ENCODE measurements at regions not wholly inside any gene's neighbourhood (a gene's known extent, or its start where the extent isn't known, plus 50 kb on each side); places are given as distances from the start of the nearest gene placed in this dataset.

DNA sequence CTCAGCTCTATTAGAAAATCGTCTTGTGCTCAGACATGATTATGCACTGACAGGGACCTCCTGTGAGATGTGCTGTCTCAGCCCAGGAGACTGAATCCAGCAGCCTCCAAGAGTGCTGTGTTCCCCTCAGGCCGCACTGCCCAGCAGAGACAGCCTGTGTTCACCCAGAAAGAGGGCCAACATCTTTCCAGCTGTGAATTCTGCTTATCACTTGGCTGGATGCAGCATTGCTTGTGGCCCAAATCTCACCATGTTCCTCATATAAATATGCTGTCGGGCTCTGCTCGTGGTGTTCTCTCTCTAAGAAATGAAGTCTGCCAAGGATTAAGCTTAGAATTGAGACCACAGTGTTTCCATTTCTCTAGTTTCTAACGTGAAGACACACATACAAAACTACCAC lies 983.0 kb upstream of the WWC1 start:
- no peaks in the 10 kb centered on the region for H3K79me2 ChIP-seq (ENCODE audit: control insufficient read depth, insufficient read depth, low read length)
- ATAC-seq (ENCODE audit: low read depth) (no peak), DNase-seq (no peak)
- H3K36me3 ChIP-seq (replicated peaks in 1 of 2; ENCODE audit: control extremely low read depth in 1 of 2, control insufficient read depth in 1 of 2, extremely low read depth in 1 of 2, insufficient read depth in 2 of 2, low read length in 1 of 2): no peaks in the 10 kb centered on the region
- H3K4me3 ChIP-seq (ENCODE audit: control extremely low read depth in 1 of 5, extremely low read depth in 1 of 5, insufficient read depth in 1 of 5, low read depth in 2 of 5, low read length in 4 of 5): no peak overlapping the region
- 88% methylated on average over 4 of the region's 5 CpGs for WGBS (ENCODE audit: insufficient coverage)
- TF ChIP-seq CTCF (IDR thresholded peaks at IDR 0.05) (no peak), EZH2 (IDR thresholded peaks at IDR 0.05; ENCODE audit: borderline replicate concordance, insufficient read depth, low read depth, low read length, poor library complexity, severe bottlenecking) (no peak)
- no peaks in the 10 kb centered on the region for H3K27me3 ChIP-seq (replicated peaks in 1 of 4; ENCODE audit: control extremely low read depth in 1 of 4, control insufficient read depth in 3 of 4, insufficient read depth in 4 of 4, low read length in 3 of 4)
- Mint-ChIP-seq H3K4me1 (no peaks in the 10 kb centered on the region), H3K9me3 (ENCODE audit: insufficient read depth) (no peaks in the 10 kb centered on the region), H3K27ac (no peak overlapping the region), H3K27me3 (no peaks in the 10 kb centered on the region), H3K4me3 (no peak overlapping the region)
- intact Hi-C loops (cut with micrococcal nuclease): no loop called here
- H3K9me3 ChIP-seq (ENCODE audit: control extremely low read depth in 1 of 3, control insufficient read depth in 2 of 3, insufficient read depth in 1 of 3, low read length in 2 of 3): no peaks in the 10 kb centered on the region
- no peak overlapping the region for H3K9ac ChIP-seq (ENCODE audit: low read length)
- H3K4me2 ChIP-seq (replicated peaks; ENCODE audit: low read depth, low read length, poor library complexity, severe bottlenecking): no peak overlapping the region
- no peaks in the 10 kb centered on the region for H4K20me1 ChIP-seq (ENCODE audit: control insufficient read depth, insufficient read depth, low read length, poor library complexity, severe bottlenecking)
- H3K4me1 ChIP-seq (ENCODE audit: control insufficient read depth in 2 of 2, insufficient read depth in 2 of 2, low read length in 2 of 2): no peaks in the 10 kb centered on the region
- no peak overlapping the region for H3K27ac ChIP-seq (ENCODE audit: low read length in 2 of 2)
- CTCF ChIA-PET: no interaction called here
- no peak overlapping the region for H2AFZ ChIP-seq (ENCODE audit: insufficient read depth, low read depth, low read length, poor library complexity, severe bottlenecking)
- POLR2A ChIA-PET: no interaction called here

DNA sequence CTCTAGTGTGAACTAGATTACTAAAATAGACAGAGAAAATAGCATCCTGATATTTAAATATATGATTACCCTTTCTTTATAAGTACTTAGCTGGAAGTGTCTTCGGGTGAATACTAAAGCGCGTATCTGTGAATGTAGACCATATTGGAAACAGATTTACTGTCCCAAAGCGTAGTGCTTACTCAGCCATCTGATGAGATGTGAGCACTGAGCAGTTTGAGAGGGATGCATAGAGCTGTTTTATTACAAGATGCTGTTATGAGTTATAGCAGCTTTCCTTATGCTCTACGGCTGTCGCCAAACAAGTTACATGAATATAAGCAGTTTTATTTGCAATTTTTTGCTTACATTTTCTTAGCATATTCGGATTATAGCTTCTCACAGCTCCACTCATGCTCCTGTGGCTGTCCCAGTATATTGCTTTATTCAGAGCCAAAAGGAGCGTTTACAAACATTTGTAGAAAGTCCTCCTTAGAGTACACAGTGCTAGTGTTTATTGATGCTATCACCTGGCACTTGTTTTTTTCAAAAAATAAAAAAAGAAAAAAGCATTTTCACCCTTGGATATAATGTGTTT lies 981.4 kb upstream of the WWC1 start:
- Histone ChIP-seq H3K4me3 (ENCODE audit: control extremely low read depth in 1 of 5, extremely low read depth in 1 of 5, insufficient read depth in 1 of 5, low read depth in 2 of 5, low read length in 4 of 5) (no peak overlapping the region), H2AFZ (ENCODE audit: insufficient read depth, low read depth, low read length, poor library complexity, severe bottlenecking) (no peak overlapping the region), H3K4me1 (ENCODE audit: control insufficient read depth in 2 of 2, insufficient read depth in 2 of 2, low read length in 2 of 2) (no peaks in the 10 kb centered on the region), H4K20me1 (ENCODE audit: control insufficient read depth, insufficient read depth, low read length, poor library complexity, severe bottlenecking) (no peaks in the 10 kb centered on the region), H3K36me3 (replicated peaks in 1 of 2; ENCODE audit: control extremely low read depth in 1 of 2, control insufficient read depth in 1 of 2, extremely low read depth in 1 of 2, insufficient read depth in 2 of 2, low read length in 1 of 2) (no peaks in the 10 kb centered on the region), H3K27me3 (replicated peaks in 1 of 4; ENCODE audit: control extremely low read depth in 1 of 4, control insufficient read depth in 3 of 4, insufficient read depth in 4 of 4, low read length in 3 of 4) (no peaks in the 10 kb centered on the region), H3K4me2 (replicated peaks; ENCODE audit: low read depth, low read length, poor library complexity, severe bottlenecking) (no peak overlapping the region), H3K79me2 (ENCODE audit: control insufficient read depth, insufficient read depth, low read length) (no peaks in the 10 kb centered on the region), H3K9me3 (ENCODE audit: control extremely low read depth in 1 of 3, control insufficient read depth in 2 of 3, insufficient read depth in 1 of 3, low read length in 2 of 3) (no peaks in the 10 kb centered on the region), H3K27ac (ENCODE audit: low read length in 2 of 2) (no peak overlapping the region), H3K9ac (ENCODE audit: low read length) (no peak overlapping the region)
- H3K27ac Mint-ChIP-seq: no peak overlapping the region
- ATAC-seq (ENCODE audit: low read depth): no peak
- H3K9me3 Mint-ChIP-seq (ENCODE audit: insufficient read depth): no peaks in the 10 kb centered on the region
- CTCF ChIA-PET: no interaction called here
- intact Hi-C loops (cut with micrococcal nuclease): no loop called here
- H3K4me3 Mint-ChIP-seq: no peak overlapping the region
- no peaks in the 10 kb centered on the region for H3K4me1 Mint-ChIP-seq
- WGBS (ENCODE audit: insufficient coverage): 85% methylated on average over 4 of the region's 8 CpGs
- DNase-seq: no peak
- no peaks in the 10 kb centered on the region for H3K27me3 Mint-ChIP-seq
- TF ChIP-seq EZH2 (IDR thresholded peaks at IDR 0.05; ENCODE audit: borderline replicate concordance, insufficient read depth, low read depth, low read length, poor library complexity, severe bottlenecking): no peak
- TF ChIP-seq CTCF (IDR thresholded peaks at IDR 0.05): no peak
- POLR2A ChIA-PET: no interaction called here
